GM23338 (cell line): ENCODE measurements at regions not wholly inside any gene's neighbourhood (a gene's known extent, or its start where the extent isn't known, plus 50 kb on each side); places are given as distances from the start of the nearest gene placed in this dataset.

Experiments used
- ATAC-seq: fragments of 200-7000 bp; cut with Tn5 transposase; 3 replicates; pipeline ENCODE4 v1.9.1; 2020
- DNase-seq: peaks from one replicate; pipeline ENCODE4 v3.0.0-alpha.2; 2015; ENCODE audit warnings: low spot score
- H2AFZ ChIP-seq: fragments of 200-600 bp; sonication (generic); 2 replicates; pipeline ENCODE4 v1.8.0; 2016; ENCODE audit warnings: antibody characterized with exemption, mild to moderate bottlenecking, moderate library complexity
- H3F3A ChIP-seq: fragments of 200-600 bp; sonication (generic); replicated peaks from 2 replicates; pipeline ENCODE4 v1.8.0; 2017; ENCODE audit warnings: antibody characterized with exemption, mixed run types, low read depth
- H3K27ac ChIP-seq: fragments of 200-600 bp; sonication (generic); 2 replicates; pipeline ENCODE4 v1.6.1; 2016; ENCODE audit warnings: low read depth
- H3K27me3 ChIP-seq: fragments of 200-600 bp; sonication (generic); 2 replicates; pipeline ENCODE4 v1.8.0; 2016; ENCODE audit warnings: mild to moderate bottlenecking, mixed run types, moderate library complexity; ENCODE audit not compliant: insufficient read depth
- H3K36me3 ChIP-seq: fragments of 200-600 bp; sonication (generic); 2 replicates; pipeline ENCODE4 v1.8.0; 2016; ENCODE audit warnings: mild to moderate bottlenecking; ENCODE audit not compliant: insufficient read depth
- H3K4me1 ChIP-seq: fragments of 200-600 bp; sonication (generic); 2 replicates; pipeline ENCODE4 v1.8.0; 2016; ENCODE audit warnings: mild to moderate bottlenecking, moderate library complexity; ENCODE audit not compliant: insufficient read depth
- H3K4me2 ChIP-seq: fragments of 200-600 bp; sonication (generic); 2 replicates; pipeline ENCODE4 v1.7.1; 2017; ENCODE audit warnings: mixed run types
- H3K4me3 ChIP-seq: fragments of 200-600 bp; sonication (generic); 2 replicates; pipeline ENCODE4 v1.6.1; 2016; ENCODE audit warnings: mixed run types
- H3K79me2 ChIP-seq: fragments of 200-600 bp; sonication (generic); replicated peaks from 2 replicates; pipeline ENCODE4 v1.8.0; 2017; ENCODE audit warnings: mild to moderate bottlenecking; ENCODE audit not compliant: insufficient read depth
- H3K9me2 ChIP-seq: fragments of 200-600 bp; sonication (generic); 2 replicates; pipeline ENCODE4 v1.8.0; 2017; ENCODE audit not compliant: insufficient read depth
- H4K20me1 ChIP-seq: fragments of 200-600 bp; sonication (generic); replicated peaks from 2 replicates; pipeline ENCODE4 v1.8.0; 2017; ENCODE audit warnings: mild to moderate bottlenecking; ENCODE audit not compliant: insufficient read depth
- H3K27ac Mint-ChIP-seq: 2 replicates; pipeline ENCODE4 v1.8.0; 2020; ENCODE audit warnings: inconsistent platforms, mild to moderate bottlenecking, moderate library complexity, mixed read lengths
- H3K27me3 Mint-ChIP-seq: 3 replicates; pipeline ENCODE4 v1.8.0; 2022; ENCODE audit warnings: low read depth, mild to moderate bottlenecking, moderate library complexity, mixed read lengths, inconsistent platforms; ENCODE audit not compliant: insufficient read depth, poor library complexity
- H3K36me3 Mint-ChIP-seq: 3 replicates; pipeline ENCODE4 v1.8.0; 2021; ENCODE audit warnings: low read depth, mild to moderate bottlenecking, inconsistent platforms, moderate library complexity, mixed read lengths
- H3K4me1 Mint-ChIP-seq: 3 replicates; pipeline ENCODE4 v1.8.0; 2020; ENCODE audit warnings: mild to moderate bottlenecking, inconsistent platforms, mixed read lengths
- H3K4me3 Mint-ChIP-seq: 3 replicates; pipeline ENCODE4 v1.8.0; 2021; ENCODE audit warnings: moderate library complexity, mild to moderate bottlenecking, inconsistent platforms, mixed read lengths
- H3K9me3 Mint-ChIP-seq: 3 replicates; pipeline ENCODE4 v1.8.0; 2020; ENCODE audit warnings: moderate library complexity, mild to moderate bottlenecking, inconsistent platforms, mixed read lengths
- CREB1 ChIP-seq: fragments of 250-450 bp; sonication (Bioruptor Pico); IDR thresholded peaks from 2 replicates; pipeline ENCODE4 v1.5.0; 2020; ENCODE audit warnings: low read depth, mild to moderate bottlenecking, moderate library complexity
- ETS1 ChIP-seq: IDR thresholded peaks from 2 replicates; pipeline ENCODE4 v1.6.1; 2016; ENCODE audit warnings: antibody characterized with exemption
- JUNB ChIP-seq: IDR thresholded peaks from one replicate; pipeline ENCODE4 v1.6.1; 2016; ENCODE audit warnings: antibody characterized with exemption; ENCODE audit not compliant: unreplicated experiment
- POLR2AphosphoS5 ChIP-seq: IDR thresholded peaks from 2 replicates; pipeline ENCODE4 v1.6.1; 2016; ENCODE audit warnings: antibody characterized with exemption, low read depth
- STAT1 ChIP-seq: IDR thresholded peaks from one replicate; pipeline ENCODE4 v1.6.1; 2016; ENCODE audit warnings: antibody characterized with exemption; ENCODE audit not compliant: unreplicated experiment
- ZNF331 ChIP-seq: fragments of 250-450 bp; sonication (Bioruptor Pico); IDR thresholded peaks from 2 replicates; pipeline ENCODE4 v1.5.0; 2020; ENCODE audit warnings: low read depth, mild to moderate bottlenecking, moderate library complexity
- ZNF462 ChIP-seq: fragments of 250-450 bp; sonication (Bioruptor Pico); IDR thresholded peaks from 2 replicates; pipeline ENCODE4 v1.5.0; 2020; ENCODE audit warnings: mild to moderate bottlenecking, moderate library complexity

GRCh38 chr3:77800893-77801292 is 761.0 kb downstream of the ROBO2 start (continued):
- TF ChIP-seq POLR2AphosphoS5 (no peak), JUNB (no peak), ETS1 (no peak), STAT1 (no peak), CREB1 (no peak), ZNF462 (no peak), ZNF331 (CRISPR knock-in tag) (no peak)

GRCh38 chr3:77807312-77807711 is 767.4 kb downstream of the ROBO2 start:
- Histone ChIP-seq H3F3A (no peaks in the 10 kb centered on the region), H3K79me2 (no peaks in the 10 kb centered on the region), H3K27ac (no peak overlapping the region), H2AFZ (no peak overlapping the region), H3K4me2 (no peak overlapping the region), H3K9me2 (no peaks in the 10 kb centered on the region), H4K20me1 (no peaks in the 10 kb centered on the region), H3K36me3 (no peaks in the 10 kb centered on the region), H3K4me3 (no peak overlapping the region), H3K4me1 (peaks cover 12% of the 10 kb centered on the region; the same call in 1 of the 2 replicates), H3K27me3 (no peaks in the 10 kb centered on the region)
- peaks cover 6% of the 10 kb centered on the region for H3K4me1 Mint-ChIP-seq
- H3K27me3 Mint-ChIP-seq = no peaks in the 10 kb centered on the region
- no peaks in the 10 kb centered on the region for H3K36me3 Mint-ChIP-seq
- no peak overlapping the region for H3K27ac Mint-ChIP-seq
- no peak for DNase-seq
- TF ChIP-seq POLR2AphosphoS5 = no peak
- no peak overlapping the region for H3K4me3 Mint-ChIP-seq
- no peaks in the 10 kb centered on the region for H3K9me3 Mint-ChIP-seq
- no peak for ATAC-seq
